ENCODE measurements at regions not wholly inside any gene's neighbourhood (a gene's known extent, or its start where the extent isn't known, plus 50 kb on each side); places are given as distances from the start of the nearest gene placed in this dataset.

DNA sequence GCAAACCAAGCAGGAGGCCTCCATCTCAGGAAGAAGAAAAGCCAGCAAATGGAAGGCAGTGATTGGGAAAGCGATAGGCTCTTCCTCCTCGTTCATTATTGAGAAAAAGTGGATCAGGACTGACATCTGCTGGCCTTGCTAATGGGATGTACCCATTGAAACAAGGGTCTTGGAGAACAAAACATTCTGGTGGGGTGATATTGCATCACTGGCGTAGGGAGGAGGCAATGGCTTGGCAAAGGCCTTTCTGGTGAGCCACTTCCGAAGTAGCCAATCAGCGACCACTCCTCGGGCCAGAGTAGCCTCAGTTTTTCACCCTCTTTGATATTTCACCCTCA lies 86.7 kb upstream of the NFIB start:
- TF ChIP-seq, protein P1, sequence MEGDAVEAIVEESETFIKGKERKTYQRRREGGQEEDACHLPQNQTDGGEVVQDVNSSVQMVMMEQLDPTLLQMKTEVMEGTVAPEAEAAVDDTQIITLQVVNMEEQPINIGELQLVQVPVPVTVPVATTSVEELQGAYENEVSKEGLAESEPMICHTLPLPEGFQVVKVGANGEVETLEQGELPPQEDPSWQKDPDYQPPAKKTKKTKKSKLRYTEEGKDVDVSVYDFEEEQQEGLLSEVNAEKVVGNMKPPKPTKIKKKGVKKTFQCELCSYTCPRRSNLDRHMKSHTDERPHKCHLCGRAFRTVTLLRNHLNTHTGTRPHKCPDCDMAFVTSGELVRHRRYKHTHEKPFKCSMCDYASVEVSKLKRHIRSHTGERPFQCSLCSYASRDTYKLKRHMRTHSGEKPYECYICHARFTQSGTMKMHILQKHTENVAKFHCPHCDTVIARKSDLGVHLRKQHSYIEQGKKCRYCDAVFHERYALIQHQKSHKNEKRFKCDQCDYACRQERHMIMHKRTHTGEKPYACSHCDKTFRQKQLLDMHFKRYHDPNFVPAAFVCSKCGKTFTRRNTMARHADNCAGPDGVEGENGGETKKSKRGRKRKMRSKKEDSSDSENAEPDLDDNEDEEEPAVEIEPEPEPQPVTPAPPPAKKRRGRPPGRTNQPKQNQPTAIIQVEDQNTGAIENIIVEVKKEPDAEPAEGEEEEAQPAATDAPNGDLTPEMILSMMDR (IDR thresholded peaks at IDR 0.05) = peak; percentile 24 to 36 (median 32)
- no peak for TF ChIP-seq POLR2A (IDR thresholded peaks at IDR 0.05)
